HK-2 (cell line): ENCODE measurements at regions not wholly inside any gene's neighbourhood (a gene's known extent, or its start where the extent isn't known, plus 50 kb on each side); places are given as distances from the start of the nearest gene placed in this dataset.

ENCODE experiments used
- DNase-seq: peaks from one replicate; pipeline ENCODE4 v3.0.0-alpha.2; 2018; ENCODE audit not compliant: unreplicated experiment

DNA sequence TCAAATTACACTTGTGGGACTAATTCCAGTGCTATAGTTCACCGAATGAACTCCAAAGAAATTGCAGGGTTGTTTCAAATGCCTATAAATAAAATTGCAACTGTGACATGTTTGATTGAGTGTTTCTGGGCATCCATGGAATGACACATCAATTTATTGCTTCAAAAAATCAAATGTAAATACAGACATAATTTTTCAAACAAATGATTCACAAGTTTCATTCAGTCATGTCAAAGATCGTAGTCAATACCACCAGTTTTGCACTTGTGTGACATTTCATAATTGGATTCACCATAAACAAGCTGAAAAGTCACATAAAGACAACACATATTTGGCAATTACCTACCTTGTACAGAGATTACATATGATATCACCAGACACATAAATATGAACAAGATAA is 350.8 kb downstream of the CDH2 start:
- no peak for DNase-seq

DNA sequence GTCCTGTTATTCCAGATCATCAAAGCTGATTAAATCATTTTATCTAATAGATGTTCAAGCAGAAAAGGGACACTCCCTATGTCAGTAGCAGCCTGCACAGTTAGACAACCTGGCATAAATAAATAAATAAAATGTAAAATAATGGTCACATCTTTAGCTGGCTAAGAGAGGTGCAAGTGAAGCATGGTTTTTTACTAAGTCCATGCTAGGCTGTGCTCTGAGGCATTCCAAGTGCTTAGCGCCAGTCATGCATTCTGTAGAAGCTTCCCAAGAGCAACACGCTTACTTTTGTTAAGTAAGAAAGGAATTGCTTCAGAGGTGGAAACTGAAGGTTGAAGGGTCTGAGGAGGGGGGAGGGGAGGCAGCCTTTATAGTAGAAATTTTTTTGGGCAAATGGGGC is 351.2 kb downstream of the CDH2 start:
- no peak for DNase-seq

DNA sequence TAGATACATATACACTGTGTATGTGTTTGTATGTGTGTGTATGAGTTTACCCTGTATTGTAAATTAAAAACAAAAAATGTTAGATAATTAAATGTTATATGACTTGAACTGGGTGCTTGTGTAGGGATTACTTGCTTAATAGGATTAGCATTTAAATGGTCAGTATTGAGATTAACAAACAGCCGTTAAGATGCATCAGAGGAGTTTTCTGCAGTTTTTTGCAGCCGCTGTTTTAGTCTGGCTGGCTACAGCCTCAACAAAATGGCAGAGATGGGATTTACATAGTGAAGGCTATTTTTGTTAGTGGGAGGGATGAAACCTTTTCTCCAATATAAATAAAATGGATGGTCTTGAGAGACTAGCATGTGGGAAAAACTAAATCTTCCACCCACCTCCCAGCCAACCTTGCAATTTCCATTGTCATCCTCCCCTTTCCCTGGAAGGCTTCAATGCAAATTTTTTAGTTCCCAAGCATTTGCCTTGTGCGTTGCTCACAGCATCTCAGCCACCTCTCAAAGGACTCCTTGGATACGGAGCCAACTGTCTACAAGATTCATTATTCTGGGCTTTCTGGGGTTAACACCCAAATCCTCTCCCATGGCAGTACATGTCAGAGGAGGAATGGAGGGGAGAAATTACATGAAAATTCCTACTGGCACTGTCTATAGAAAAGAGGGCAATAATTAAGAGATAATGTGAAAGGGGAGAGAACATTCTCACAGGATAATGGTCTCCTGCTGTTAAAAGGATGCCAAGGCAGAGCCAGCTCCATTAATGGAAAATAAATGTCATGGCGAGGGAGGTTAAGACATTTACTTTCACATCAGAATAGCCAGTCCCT is 351.9 kb downstream of the CDH2 start:
- no peak for DNase-seq

DNA sequence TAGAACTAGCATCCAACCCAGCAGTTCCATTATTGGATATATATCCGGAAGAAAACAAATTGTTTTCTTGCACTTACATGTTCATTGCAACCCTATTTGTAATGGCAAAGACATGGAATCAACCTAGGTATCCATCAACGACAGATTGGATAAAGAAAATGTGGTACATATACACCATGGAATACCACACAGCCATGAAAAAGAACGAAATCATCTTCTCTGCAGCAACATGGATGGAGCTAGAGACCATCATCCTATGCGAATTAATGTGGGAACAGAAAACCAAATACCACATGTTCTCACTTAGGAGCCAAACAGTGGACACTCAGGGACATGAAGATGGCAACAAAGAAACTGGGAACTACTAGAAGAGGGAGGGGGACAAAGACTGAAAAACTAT is 352.7 kb downstream of the CDH2 start:
- no peak for DNase-seq

DNA sequence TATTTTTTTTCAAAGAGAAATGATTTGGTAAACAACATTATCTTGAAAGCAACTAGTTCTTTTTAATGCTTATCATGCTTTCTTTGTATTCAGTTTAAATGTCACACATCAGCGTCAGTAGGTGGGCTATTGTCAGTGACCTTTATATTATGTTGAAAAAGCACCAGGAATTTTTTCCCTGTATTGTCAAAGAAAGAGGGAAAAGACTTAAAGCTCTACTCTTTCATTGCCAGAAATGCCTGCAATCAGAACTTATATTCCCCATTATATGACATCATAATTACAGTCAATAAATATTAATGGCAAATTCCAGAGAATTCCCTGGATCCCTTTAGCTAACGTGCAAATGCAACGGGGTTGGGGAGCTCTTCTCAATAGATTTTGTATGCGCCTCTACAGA is 353.9 kb downstream of the CDH2 start:
- no peak for DNase-seq

DNA sequence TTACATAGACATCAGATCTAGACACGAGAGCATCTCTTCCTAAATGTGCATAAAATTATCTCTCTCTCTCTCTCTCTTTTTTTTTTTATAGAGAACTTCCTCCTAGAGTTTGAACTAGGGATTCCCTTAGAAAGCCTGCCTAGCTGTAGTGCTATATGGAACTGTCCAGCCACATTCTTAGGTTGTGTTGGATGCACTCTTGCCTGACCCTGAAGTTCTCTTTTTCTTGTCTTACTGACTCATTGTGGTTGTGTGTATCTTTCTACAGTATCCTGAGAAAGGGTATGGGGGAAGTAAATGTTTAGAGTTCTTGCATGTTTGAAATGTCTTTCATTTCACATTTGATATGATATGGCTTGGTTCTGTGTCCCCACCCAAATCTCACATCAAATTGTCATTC is 368.2 kb downstream of the CDH2 start:
- no peak for DNase-seq

DNA sequence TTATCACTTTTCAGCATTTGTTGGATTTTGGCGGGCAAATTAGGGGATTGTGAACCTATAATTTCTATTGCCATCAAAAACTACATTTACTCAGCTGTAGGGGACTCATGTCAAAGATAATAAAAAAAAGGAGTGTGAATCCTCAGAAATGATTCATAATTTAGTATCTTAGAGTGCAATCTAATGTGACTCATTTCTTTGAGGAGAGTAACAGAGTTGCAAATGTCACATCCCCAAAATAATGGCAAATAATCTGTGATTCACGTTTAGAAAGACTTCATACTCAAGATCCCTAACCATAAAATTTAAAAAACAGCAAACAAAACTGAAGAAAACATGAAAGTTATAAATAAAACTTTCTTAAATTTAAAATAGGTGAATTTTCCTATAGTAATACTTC is 373.0 kb downstream of the CDH2 start:
- DNase-seq = no peak

DNA sequence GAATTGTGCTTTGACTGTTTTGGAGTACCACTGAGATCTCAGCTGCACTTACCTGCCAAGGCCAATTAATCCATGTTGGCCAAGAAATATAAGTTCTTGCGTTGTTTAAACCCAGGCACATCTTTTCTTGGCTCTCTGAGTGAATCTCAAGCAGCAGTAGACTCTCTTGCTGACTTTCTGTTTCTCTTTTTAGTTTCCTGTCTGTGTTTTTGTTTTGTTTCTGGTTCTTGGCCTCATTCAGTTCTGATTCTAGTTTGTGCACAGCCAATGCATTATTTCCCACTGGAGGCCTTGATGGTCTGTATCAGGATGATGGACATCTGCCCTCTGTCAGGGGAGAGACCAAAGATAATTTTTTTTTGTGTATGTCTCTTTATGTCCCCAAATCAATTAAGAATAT is 379.4 kb downstream of the CDH2 start:
- DNase-seq = no peak

DNA sequence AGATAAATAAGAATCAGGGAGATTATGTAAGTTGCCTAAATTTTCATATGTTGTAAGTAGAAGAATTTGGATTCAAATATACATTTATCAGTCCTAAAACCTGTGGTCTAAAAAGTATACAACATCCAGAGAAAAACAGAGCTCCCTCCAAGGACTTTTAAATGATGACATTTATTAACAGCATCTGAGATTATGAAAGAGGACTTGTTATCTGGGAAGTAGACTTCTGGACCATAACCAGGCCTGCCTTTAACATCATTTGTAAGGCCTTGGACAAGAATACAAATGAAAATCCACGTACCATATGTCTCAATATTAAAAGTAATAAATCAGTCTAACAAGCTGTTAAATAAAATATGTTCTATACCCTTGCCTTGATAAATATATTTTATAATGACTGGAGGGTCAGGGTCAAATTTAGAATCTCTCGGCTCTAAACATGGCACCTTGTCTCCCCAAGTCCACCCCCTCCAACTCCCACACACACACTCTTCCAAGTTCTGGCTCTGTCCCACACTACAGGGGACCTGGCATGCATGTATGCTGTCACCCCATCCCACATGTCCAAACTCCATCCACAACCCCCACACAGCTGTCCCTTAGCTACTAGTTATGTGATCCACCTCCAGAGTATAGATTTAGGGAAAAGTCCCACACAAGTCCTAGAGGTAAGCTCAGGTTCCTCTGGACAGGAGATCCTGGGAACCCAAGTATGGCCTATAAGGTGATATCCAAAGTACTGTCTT is 382.6 kb downstream of the CDH2 start:
- no peak for DNase-seq

DNA sequence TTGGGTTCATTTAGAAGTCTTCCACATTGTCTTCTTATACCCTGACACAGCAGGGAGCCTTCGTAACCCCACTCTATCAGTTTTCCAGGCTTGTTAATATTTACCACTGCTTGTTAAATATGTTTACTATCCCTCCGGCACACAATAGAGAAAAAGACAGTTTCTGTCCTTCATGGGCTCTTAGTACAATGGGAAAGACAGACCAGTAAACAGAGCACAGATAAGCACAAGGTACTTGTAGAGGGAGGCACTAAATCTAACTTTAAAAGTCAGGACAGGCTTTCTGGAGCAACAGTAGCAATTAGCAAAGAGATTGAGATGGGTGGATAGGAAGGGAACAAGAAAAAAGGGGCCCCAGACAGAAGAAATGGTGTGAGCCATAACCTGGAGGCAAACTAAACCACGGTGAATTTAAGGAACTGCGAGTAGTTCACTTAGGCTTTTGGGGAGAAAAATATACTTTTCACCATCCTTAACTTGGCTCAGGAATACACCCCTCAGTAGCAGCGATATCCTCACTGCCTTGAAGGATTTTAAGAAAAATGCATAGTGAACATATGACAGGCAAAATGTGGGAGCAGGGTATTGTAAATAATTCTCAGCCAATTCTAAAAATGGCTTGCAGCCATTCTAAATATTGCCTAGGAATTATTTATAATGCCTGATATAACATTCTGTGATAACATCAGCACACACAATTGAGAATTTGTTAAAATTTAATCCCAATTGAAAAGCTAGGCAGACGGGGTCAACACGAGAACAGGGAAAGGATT is 383.7 kb downstream of the CDH2 start:
- DNase-seq = no peak

DNA sequence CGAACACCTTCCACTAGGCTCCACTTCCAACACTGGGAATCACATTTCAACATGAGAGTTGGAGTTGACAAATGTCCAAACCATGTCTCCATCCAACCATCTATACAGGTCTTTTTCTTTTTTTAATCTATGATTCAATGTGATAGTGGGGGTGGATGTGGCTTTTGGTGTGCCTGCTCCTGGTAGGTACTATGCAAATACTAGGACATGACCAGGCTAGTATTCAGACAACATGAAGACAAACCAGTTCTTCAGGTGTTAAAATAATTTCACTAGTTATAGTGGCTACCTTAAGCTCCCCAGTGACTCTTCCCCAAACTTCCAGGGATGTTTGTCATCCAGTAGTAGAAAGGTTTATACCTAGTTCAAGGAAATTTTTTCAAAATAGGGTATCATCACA is 387.5 kb downstream of the CDH2 start:
- DNase-seq = no peak

DNA sequence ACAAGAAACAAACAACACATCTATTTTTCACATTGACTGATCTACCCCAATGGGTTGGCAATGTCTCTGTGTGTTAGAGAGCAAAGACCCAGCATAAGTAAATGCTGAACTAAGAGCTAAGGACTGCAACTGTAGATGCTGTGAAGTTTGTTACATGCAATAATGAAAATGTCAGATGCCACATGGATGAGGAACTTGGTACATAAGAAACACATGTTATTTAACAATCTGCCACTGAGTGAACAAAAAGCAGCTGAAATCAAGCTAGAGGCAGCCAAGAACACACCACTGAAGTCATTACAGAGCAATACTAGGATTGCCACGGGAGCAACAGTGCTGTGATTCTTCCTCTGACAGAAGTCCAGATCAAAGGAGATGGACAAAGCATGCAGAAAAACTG is 389.4 kb downstream of the CDH2 start:
- no peak for DNase-seq

DNA sequence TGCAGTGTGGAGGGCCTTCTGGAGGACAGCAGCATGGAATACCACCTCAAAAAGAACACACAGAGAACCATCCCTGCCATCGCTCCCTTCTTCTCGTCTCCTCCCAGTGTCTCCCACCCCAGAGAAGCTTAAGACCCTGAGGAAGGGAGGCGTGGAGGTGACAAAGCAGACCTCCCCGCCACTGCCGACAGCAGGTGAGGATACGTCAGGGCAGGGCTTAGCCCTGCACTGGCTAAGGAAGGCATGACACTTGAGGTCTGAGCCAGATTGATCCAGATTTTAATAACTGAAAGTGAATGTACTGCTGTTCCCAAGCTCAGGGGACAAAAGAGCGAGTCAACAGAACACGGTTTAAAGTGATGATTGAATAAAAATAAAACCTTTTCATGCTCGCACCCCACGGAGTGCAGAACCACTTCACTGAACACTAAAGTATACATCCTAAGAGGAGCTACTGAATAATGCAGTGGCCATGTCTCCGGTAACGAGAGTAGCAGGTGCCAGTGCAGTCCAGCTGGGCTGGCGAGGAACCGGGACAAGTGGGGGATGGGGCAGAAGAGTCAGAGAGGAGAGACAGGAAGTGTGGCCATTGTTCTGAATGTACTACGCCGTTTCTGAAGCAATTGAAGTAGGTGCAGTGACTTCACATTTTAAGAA is 391.0 kb downstream of the CDH2 start:
- no peak for DNase-seq

DNA sequence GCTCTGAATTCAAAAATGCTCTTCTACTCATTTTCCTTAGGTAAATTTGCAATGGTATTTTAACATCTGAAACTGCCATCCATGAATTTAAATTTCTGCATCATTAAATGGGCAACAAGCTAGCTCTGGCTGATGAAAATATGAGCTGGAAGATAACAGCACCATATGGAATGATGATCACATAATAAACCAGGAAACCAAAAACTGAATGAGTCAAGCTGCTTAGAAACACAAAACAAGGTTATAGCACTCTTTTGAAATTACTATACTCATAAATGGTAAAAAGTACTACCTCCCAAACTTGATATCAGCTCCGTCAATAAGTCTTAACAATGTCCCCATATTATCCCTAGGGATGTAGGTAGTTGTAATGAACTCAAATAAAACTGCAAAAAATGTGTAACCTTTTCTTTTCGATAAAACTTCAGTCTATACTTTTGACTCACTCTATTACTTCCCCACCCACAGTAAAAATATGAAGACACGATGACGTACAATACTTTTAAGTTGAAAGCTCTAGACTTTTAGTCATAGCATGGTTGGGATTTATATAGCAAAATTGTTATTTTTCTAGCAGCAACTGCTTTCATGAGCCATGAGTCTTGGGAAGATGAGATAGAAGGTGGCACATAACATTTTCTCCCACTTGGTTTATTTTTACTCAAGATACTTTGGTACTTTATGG is 396.7 kb downstream of the CDH2 start:
- no peak for DNase-seq

DNA sequence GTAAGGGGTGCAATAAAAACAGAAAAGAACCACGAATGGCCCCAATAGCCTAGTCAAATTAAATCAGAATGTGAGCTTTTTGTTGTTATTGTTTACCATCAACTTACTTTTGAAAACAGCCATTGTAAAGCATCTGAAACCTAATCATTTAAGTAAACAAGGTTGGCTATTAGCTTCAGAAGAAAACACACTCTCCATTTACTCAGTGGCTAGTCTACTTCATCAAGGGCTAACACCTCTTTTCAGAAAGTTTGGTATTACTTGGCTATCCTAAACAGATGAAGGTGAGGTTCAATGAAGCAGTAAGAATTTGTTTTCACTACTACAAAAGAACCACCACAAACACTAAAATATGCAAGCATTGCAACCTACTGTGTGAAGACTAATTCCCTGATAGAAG is 398.0 kb downstream of the CDH2 start:
- DNase-seq = no peak

DNA sequence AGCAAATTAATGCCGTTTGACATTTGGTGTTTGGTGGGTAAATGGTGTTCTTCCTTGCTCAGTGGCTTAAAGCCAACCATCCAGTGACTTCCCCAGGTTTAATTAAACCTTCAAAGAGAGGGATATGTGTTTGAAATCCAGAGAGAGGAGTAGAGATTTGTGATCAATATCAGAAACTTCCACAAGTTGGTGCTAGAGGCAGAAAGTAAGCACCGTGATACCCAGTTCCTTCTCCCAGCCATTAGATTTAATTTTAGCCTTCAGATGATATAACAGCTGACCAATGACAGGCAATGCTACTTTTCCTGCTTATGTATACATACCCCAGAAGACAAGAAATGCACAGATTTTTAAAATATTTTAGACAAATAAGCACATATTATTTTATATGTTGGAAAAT is 398.5 kb downstream of the CDH2 start:
- DNase-seq = no peak

DNA sequence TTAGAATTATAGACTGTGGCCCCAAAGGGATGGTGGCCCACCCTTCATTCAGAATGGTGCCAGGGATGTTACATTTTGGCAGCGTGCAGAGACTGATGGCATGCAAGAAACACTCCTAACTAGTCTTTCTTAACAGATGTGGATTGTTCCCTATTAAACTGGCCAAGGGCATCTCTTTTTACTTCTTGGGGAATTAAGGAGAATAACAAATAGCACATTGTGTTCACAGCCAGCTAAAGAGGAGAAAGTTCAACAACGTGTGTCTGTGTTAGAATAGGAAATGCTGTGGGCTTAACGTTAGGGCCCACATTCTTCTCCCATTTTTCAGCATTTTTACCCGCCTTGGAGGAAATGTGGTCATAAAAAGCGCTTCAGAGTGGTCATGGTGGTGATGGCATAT is 404.8 kb downstream of the CDH2 start:
- DNase-seq = no peak

DNA sequence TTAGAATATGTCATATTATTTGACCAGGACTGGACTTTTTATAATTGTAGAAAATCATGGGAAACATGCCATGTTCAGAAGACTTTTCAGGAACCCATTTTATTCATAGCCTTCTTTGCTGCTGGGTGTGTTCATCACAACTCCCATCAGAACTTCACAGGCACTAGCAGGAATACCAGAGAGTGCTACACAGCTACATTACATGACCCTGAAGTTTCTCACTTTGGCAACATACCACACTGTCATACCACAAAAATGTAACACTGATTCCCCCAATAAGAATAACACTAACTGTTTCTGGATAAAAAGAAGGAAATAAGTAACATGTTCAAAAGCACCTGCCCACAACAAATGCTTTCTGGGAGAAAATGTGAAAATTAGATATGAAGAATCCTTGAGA is 405.4 kb downstream of the CDH2 start:
- no peak for DNase-seq

DNA sequence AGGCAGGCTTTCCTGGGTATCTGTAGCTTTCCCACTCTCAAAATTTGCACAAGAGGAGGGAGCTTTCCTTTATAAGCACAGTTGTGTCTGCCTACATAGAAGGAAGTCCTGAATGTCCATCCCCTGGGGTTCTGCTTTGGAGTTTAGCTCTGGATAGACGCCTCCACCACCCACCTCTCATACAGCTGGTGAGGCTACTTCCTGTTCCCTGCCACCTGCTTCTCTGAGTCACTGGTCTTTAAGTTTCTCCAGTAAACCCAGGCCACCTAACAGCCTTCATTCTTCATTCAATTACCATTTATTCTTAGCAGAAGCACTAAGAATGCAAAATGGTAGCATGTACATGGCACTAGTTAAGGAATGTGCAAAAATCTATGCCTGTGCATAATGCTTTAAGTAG is 407.8 kb downstream of the CDH2 start:
- no peak for DNase-seq

DNA sequence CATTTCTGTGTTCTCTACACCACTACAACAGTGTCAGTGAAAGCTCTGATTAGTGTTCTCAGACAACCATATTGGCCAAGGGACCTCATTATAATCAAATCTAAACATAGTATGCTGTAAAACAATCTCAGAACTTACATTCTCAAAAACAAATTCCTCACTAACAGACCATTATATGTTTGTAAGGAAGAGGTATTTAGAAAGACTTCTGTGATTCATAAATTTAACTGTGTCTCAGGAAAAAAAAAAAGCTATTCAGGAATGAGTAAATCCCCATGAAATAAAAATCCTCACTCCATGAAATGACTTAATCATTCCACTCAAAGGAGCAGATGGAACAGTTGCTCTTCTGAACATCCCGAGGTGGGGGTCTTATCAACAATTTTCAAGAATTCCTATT is 413.0 kb downstream of the CDH2 start:
- no peak for DNase-seq

DNA sequence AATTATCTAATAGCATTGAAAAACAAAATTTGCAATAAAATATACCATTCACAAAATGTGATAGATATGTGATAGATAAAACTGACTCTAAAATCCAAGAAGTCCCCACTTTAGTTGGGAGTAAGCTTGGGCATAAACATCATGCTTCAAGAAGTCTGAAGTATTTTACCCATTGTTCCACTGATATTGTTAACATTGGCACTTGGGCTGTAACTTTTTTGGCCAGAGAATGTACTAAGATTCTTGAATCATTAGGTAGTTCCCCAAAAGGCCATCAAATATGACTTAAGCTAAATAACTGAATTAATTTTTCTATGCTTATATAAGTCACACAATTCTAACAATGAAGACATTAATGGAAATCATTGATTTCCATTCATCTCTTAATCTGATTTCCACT is 413.6 kb downstream of the CDH2 start:
- no peak for DNase-seq

DNA sequence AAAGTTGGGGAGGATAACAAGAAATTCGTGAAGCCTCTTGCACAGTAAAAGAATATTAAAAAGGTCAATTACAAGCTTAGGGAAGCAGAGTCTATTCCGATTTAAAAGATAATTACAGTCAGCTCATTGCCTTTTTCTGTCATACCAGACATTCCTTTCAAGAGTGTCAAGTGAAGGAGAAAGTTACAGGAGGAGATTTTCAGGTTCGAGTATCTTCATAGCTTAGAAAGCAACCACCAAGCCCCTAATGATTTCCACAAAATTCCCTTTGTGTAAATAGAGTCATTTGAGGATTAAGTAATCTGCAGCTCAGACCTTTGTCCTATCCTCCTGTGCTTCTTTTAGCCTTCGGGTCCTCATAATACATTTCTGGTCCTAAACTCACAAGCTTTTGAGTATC is 414.9 kb downstream of the CDH2 start:
- no peak for DNase-seq
